ENCODE measurements at regions not wholly inside any gene's neighbourhood (a gene's known extent, or its start where the extent isn't known, plus 50 kb on each side); places are given as distances from the start of the nearest gene placed in this dataset.

DNA sequence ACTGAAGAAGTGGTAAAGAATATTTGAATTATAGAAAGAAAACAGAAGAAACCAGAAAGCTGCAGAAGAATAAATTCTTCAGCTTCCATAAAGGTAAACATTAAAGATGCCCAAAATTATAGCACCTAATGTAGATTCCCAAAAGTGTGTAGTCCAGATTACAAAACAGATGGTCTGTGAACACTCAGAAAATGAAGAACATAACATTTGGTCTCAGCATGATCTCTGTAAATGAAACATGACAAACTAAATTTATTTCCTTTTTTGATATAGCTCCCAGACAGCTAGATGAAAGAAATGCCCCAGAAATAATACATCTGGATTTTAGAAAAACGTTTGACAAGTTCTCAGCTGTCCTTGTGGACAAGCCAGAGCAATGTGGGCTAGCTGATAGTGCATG is 794.2 kb upstream of the NXPH2 start:
- TF ChIP-seq, protein P1, sequence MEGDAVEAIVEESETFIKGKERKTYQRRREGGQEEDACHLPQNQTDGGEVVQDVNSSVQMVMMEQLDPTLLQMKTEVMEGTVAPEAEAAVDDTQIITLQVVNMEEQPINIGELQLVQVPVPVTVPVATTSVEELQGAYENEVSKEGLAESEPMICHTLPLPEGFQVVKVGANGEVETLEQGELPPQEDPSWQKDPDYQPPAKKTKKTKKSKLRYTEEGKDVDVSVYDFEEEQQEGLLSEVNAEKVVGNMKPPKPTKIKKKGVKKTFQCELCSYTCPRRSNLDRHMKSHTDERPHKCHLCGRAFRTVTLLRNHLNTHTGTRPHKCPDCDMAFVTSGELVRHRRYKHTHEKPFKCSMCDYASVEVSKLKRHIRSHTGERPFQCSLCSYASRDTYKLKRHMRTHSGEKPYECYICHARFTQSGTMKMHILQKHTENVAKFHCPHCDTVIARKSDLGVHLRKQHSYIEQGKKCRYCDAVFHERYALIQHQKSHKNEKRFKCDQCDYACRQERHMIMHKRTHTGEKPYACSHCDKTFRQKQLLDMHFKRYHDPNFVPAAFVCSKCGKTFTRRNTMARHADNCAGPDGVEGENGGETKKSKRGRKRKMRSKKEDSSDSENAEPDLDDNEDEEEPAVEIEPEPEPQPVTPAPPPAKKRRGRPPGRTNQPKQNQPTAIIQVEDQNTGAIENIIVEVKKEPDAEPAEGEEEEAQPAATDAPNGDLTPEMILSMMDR (conservative IDR thresholded peaks at IDR 0.05; ENCODE audit: low read depth, low read length) = no peak
- TF ChIP-seq EZH2 (IDR thresholded peaks at IDR 0.05; ENCODE audit: low read length, unreplicated experiment) = no peak
- no peak for TF ChIP-seq EZH2phosphoT487 (IDR thresholded peaks at IDR 0.05; ENCODE audit: borderline replicate concordance, low read length)
